CD14-positive monocyte (primary cell): ENCODE measurements at regions not wholly inside any gene's neighbourhood (a gene's known extent, or its start where the extent isn't known, plus 50 kb on each side); places are given as distances from the start of the nearest gene placed in this dataset.

Source experiments
- DNase-seq, 3 donors: peaks; one replicate each; pipeline ENCODE4 v3.0.0-alpha.2; 2011 to 2022
- H2AFZ ChIP-seq: 2 replicates; pipeline ENCODE4 v1.6.0; 2012; ENCODE audit warnings: mild to moderate bottlenecking, low read depth, low read length, inconsistent platforms; ENCODE audit not compliant: insufficient read depth, poor library complexity, severe bottlenecking
- H3K27ac ChIP-seq, 2 donors: 1 replicate in 1 of 2; 2 replicates in 1 of 2; pipeline ENCODE4 v1.5.1; 2012 to 2013; ENCODE audit warnings: low read length in 2 of 2, control low read depth in 1 of 2, inconsistent platforms in 1 of 2, low read depth in 1 of 2, mild to moderate bottlenecking in 1 of 2
- H3K27me3 ChIP-seq, 2 donors: one replicate each; pipeline versions ENCODE4 v1.6.0 to v1.6.1; 2011 to 2013; ENCODE audit warnings: low read length in 2 of 2; ENCODE audit not compliant: control insufficient read depth in 2 of 2, insufficient read depth in 2 of 2
- H3K36me3 ChIP-seq, 2 donors: replicated peaks in 1 of 2; 1 replicate in 1 of 2; 2 replicates in 1 of 2; pipeline versions ENCODE4 v1.5.1 to v1.6.1; 2012 to 2013; ENCODE audit warnings: low read length in 2 of 2, control low read depth in 1 of 2, inconsistent platforms in 1 of 2, mild to moderate bottlenecking in 1 of 2; ENCODE audit not compliant: insufficient read depth in 2 of 2, control insufficient read depth in 1 of 2
- H3K4me1 ChIP-seq, 2 donors: 1 replicate in 1 of 2; 2 replicates in 1 of 2; pipeline versions ENCODE4 v1.5.1 to v1.6.1; 2012 to 2013; ENCODE audit warnings: low read length in 2 of 2, control low read depth in 1 of 2, inconsistent platforms in 1 of 2, mild to moderate bottlenecking in 1 of 2, moderate library complexity in 1 of 2; ENCODE audit not compliant: insufficient read depth in 2 of 2, control insufficient read depth in 1 of 2
- H3K4me2 ChIP-seq: replicated peaks from 2 replicates; pipeline ENCODE3; 2012; ENCODE audit warnings: low read length, moderate library complexity, mild to moderate bottlenecking; ENCODE audit not compliant: poor library complexity, severe bottlenecking; ENCODE audit errors: extremely low read depth
- H3K4me3 ChIP-seq, 3 experiments: fragments of 200-600 bp in 1 of 3; sonication (generic) in 1 of 3; replicated peaks in 1 of 3; 1 replicate in 2 of 3; 2 replicates in 1 of 3; pipeline ENCODE4 v1.5.1; 2011 to 2013; ENCODE audit warnings: low read length in 3 of 3, mild to moderate bottlenecking in 3 of 3, control low read depth in 2 of 3, low read depth in 2 of 3, inconsistent platforms in 1 of 3, moderate library complexity in 1 of 3
- H3K79me2 ChIP-seq: 2 replicates; pipeline ENCODE4 v1.6.0; 2012; ENCODE audit warnings: mild to moderate bottlenecking, control low read depth, inconsistent platforms, low read length, moderate library complexity; ENCODE audit not compliant: insufficient read depth
- H3K9ac ChIP-seq: 2 replicates; pipeline ENCODE4 v1.6.0; 2017; ENCODE audit warnings: low read length, mild to moderate bottlenecking; ENCODE audit not compliant: insufficient read depth, poor library complexity, severe bottlenecking
- H3K9me3 ChIP-seq, 2 donors: replicated peaks in 1 of 2; 1 replicate in 1 of 2; 2 replicates in 1 of 2; pipeline versions ENCODE4 v1.5.1 to v1.6.1; 2012 to 2013; ENCODE audit warnings: low read length in 2 of 2, control low read depth in 1 of 2; ENCODE audit not compliant: control insufficient read depth in 1 of 2, insufficient read depth in 1 of 2
- H4K20me1 ChIP-seq: 2 replicates; pipeline ENCODE4 v1.6.0; 2012; ENCODE audit warnings: mild to moderate bottlenecking, low read length, control low read depth, moderate library complexity; ENCODE audit not compliant: insufficient read depth
- H3K27ac Mint-ChIP-seq, 7 donors: one replicate each; pipeline ENCODE4 v1.8.0; 2020; ENCODE audit warnings: mild to moderate bottlenecking in 7 of 7, mixed read lengths in 7 of 7, moderate library complexity in 6 of 7, inconsistent platforms in 2 of 7
- H3K27me3 Mint-ChIP-seq, 3 donors: one replicate each; pipeline ENCODE4 v1.8.0; 2021 to 2022; ENCODE audit warnings: low read depth in 3 of 3, mild to moderate bottlenecking in 3 of 3, mixed read lengths in 3 of 3, moderate library complexity in 3 of 3, inconsistent platforms in 1 of 3
- H3K36me3 Mint-ChIP-seq, 2 donors: one replicate each; pipeline ENCODE4 v1.8.0; 2020; ENCODE audit warnings: mixed read lengths in 2 of 2, inconsistent platforms in 1 of 2, mild to moderate bottlenecking in 1 of 2
- H3K4me1 Mint-ChIP-seq: one replicate; pipeline ENCODE4 v1.8.0; 2020; ENCODE audit warnings: mild to moderate bottlenecking, mixed read lengths
- H3K4me3 Mint-ChIP-seq, 2 donors: one replicate each; pipeline ENCODE4 v1.8.0; 2020; ENCODE audit warnings: mild to moderate bottlenecking in 2 of 2, mixed read lengths in 2 of 2, moderate library complexity in 1 of 2
- H3K9me3 Mint-ChIP-seq, 7 donors: one replicate each; pipeline ENCODE4 v1.8.0; 2020 to 2022; ENCODE audit warnings: mixed read lengths in 7 of 7, mild to moderate bottlenecking in 6 of 7, moderate library complexity in 6 of 7, inconsistent platforms in 2 of 7
- CTCF ChIP-seq: fragments of 200-600 bp; IDR thresholded peaks from one replicate; pipeline ENCODE4 v1.8.0; 2022; ENCODE audit warnings: antibody characterized with exemption, mild to moderate bottlenecking
- WGBS: methylation state at CpG from one replicate; pipeline ENCODE4 v1.1.5; 2013; ENCODE audit warnings: missing lambda C conversion rate; ENCODE audit not compliant: insufficient coverage; 5-methylcytosine and 5-hydroxymethylcytosine counted together
- intact Hi-C, 2 donors: fragments of 100-400 bp; cut with micrococcal nuclease; formaldehyde crosslinking; loops; one replicate each; pipeline versions ENCODE4 v1.15.0 to v1.15.1; 2023

DNA sequence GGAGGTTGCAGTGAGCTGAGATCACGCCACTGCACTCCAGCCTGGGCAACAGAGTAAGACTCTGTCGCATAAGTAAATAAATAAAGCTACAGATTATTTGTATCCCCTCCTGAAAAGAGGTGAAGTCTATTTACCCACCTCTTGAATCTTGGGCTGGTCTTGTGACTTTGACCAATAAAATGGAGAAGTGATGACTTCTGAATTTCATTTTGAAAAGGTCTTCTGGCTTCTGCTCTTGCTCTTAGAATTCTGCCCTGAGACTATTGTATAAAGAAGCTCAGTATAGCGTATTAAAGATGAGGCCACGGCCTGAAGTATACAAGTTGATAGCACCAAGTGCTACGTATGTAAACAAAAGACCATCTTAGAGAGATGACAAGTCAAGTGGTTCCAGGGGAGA is 88.3 kb upstream of the AMN1 start:
- H3K27me3 Mint-ChIP-seq = peaks cover 0 to 3% (median 1%) of the 10 kb centered on the region in 3 donors
- no peaks in the 10 kb centered on the region for H3K9me3 ChIP-seq
- H4K20me1 ChIP-seq = no peaks in the 10 kb centered on the region
- H3K36me3 Mint-ChIP-seq = no peaks in the 10 kb centered on the region
- H3K9me3 Mint-ChIP-seq = peaks cover 0 to 2% (median 0%) of the 10 kb centered on the region in 7 donors
- no peaks in the 10 kb centered on the region for H3K36me3 ChIP-seq
- no peak overlapping the region for H3K9ac ChIP-seq
- no peak for TF ChIP-seq CTCF
- H3K4me3 ChIP-seq = no peak overlapping the region
- DNase-seq = peak in 1 of 3 donors; percentile 6
- H3K4me1 ChIP-seq = peaks cover 0 to 4% of the 10 kb centered on the region in 2 donors
- no peak overlapping the region for H3K4me2 ChIP-seq
- H3K27ac Mint-ChIP-seq = peak overlapping the region in 2 of 7 donors; percentile 4 to 54
- 56% methylated on average over 3 of the region's 5 CpGs for WGBS
- no peaks in the 10 kb centered on the region for H3K79me2 ChIP-seq
- H3K27ac ChIP-seq = no peak overlapping the region
- intact Hi-C loops = loop anchor here in 1 of 2 donors (10.0 kb wide), 1 partner anchor 52 kb away; no protein-coding TSS in a partner anchor
- no peaks in the 10 kb centered on the region for H3K27me3 ChIP-seq
- H3K4me3 Mint-ChIP-seq = no peak overlapping the region
- peak overlapping the region; percentile 46 for H2AFZ ChIP-seq
- H3K4me1 Mint-ChIP-seq = peaks cover 9% of the 10 kb centered on the region

GRCh38 chr12:31815096-31815495 is 86.3 kb upstream of the AMN1 start:
- Mint-ChIP-seq H3K4me3 (no peak overlapping the region), H3K4me1 (peaks cover 18% of the 10 kb centered on the region), H3K36me3 (no peaks in the 10 kb centered on the region), H3K9me3 (no peaks in the 10 kb centered on the region), H3K27me3 (peaks cover 0 to 3% (median 1%) of the 10 kb centered on the region in 3 donors), H3K27ac (peak overlapping the region in 1 of 7 donors; percentile 75)
- H4K20me1 ChIP-seq = no peaks in the 10 kb centered on the region
- no peak for DNase-seq
- no peaks in the 10 kb centered on the region for H3K79me2 ChIP-seq
- intact Hi-C loops = loop anchor here in 1 of 2 donors (10.0 kb wide), 1 partner anchor 50 kb away; no protein-coding TSS in a partner anchor
- H3K4me2 ChIP-seq = no peak overlapping the region
- peaks cover 4% of the 10 kb centered on the region in 2 donors for H3K4me1 ChIP-seq
- H3K4me3 ChIP-seq = no peak overlapping the region
- no peaks in the 10 kb centered on the region for H3K9me3 ChIP-seq
- no peak overlapping the region for H3K9ac ChIP-seq
- no peak overlapping the region for H3K27ac ChIP-seq
- no peaks in the 10 kb centered on the region for H3K36me3 ChIP-seq
- TF ChIP-seq CTCF = no peak
- H2AFZ ChIP-seq = no peak overlapping the region
- H3K27me3 ChIP-seq = no peaks in the 10 kb centered on the region
- no CpG with 5 or more reads among the region's 1 CpG for WGBS
